Body of pancreas (tissue), 4 donors: ENCODE measurements at regions not wholly inside any gene's neighbourhood (a gene's known extent, or its start where the extent isn't known, plus 50 kb on each side); places are given as distances from the start of the nearest gene placed in this dataset.
"Not testable (repeated sequence)": the region's sequence is repeated elsewhere in the genome, so short reads cannot be mapped to it uniquely, and the experiment has no call there.

ENCODE experiments used
- ATAC-seq: fragments of 150-250 bp; one replicate; pipeline ENCODE4 v1.9.1; 2016
- DNase-seq, 4 donors: peaks; one replicate each; pipeline ENCODE4 v3.0.0-alpha.2; 2019
- H3K27ac ChIP-seq, 4 donors: fragments of 200-600 bp; sonication (generic); 1 replicate in 3 of 4; 2 replicates in 1 of 4; pipeline versions ENCODE4 v1.5.1 to v1.6.1; 2016 to 2019; ENCODE audit warnings: mild to moderate bottlenecking in 1 of 4, mixed read lengths in 1 of 4, moderate library complexity in 1 of 4
- H3K27me3 ChIP-seq, 2 donors: fragments of 200-600 bp; sonication (generic); one replicate each; pipeline ENCODE4 v1.6.0; 2016; ENCODE audit warnings: mild to moderate bottlenecking in 1 of 2
- H3K36me3 ChIP-seq, 2 donors: fragments of 200-600 bp; sonication (generic); replicated peaks in 1 of 2; 2 replicates each; pipeline ENCODE4 v1.5.1; 2016; ENCODE audit warnings: low read depth in 2 of 2; ENCODE audit not compliant: insufficient read depth in 1 of 2
- H3K4me1 ChIP-seq: fragments of 200-600 bp; sonication (generic); one replicate; pipeline ENCODE4 v1.6.0; 2016
- H3K4me3 ChIP-seq, 2 donors: fragments of 200-600 bp; sonication (generic); 1 replicate in 1 of 2; 2 replicates in 1 of 2; pipeline ENCODE4 v1.5.1; 2016 to 2019
- H3K9me3 ChIP-seq, 3 donors: fragments of 200-600 bp; sonication (generic); 1 replicate in 2 of 3; 2 replicates in 1 of 3; pipeline ENCODE4 v1.5.1; 2016
- POLR2A ChIP-seq, 3 donors: fragments of 450-650 bp; IDR thresholded peaks; one replicate each; pipeline ENCODE4 v1.6.1; 2016; ENCODE audit warnings: antibody characterized with exemption in 3 of 3, mild to moderate bottlenecking in 2 of 3
- WGBS, 2 donors: methylation state at CpG; one replicate each; pipeline ENCODE4 v1.1.5; 2017; 5-methylcytosine and 5-hydroxymethylcytosine counted together
- intact Hi-C: fragments of 100-400 bp; cut with DNase I; formaldehyde crosslinking; loops from one replicate; pipeline ENCODE4 v1.15.1; 2023
- TF ChIP-seq, protein P1 (sequence below), 7 experiments: fragments of 450-650 bp in 4 of 7; fragments of 200-600 bp in 3 of 7; sonication (generic) in 3 of 7; IDR thresholded peaks; one replicate each; pipeline ENCODE4 v1.5.1; 2016 to 2019; ENCODE audit warnings: antibody characterized with exemption in 7 of 7

DNA sequence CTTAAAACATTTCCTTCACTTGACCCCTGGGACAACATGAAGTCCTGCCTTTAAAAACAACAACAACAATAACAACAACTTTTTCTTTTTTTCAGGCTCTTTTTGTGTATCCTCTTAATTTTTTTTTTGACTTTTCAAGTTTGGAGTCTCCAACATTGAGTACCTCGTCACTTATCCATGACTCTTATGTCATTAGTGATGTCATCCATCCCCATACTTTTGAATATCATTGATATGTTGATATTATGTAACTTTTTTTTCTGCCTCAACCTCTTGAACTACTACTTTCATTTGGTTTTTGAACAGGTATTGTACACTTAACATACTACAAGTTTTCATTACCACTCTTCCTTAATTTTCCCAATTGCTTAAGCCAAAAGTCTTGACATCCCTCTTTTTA, 143.0 kb upstream of the ATXN7L3B start:
- TF ChIP-seq, protein P1, sequence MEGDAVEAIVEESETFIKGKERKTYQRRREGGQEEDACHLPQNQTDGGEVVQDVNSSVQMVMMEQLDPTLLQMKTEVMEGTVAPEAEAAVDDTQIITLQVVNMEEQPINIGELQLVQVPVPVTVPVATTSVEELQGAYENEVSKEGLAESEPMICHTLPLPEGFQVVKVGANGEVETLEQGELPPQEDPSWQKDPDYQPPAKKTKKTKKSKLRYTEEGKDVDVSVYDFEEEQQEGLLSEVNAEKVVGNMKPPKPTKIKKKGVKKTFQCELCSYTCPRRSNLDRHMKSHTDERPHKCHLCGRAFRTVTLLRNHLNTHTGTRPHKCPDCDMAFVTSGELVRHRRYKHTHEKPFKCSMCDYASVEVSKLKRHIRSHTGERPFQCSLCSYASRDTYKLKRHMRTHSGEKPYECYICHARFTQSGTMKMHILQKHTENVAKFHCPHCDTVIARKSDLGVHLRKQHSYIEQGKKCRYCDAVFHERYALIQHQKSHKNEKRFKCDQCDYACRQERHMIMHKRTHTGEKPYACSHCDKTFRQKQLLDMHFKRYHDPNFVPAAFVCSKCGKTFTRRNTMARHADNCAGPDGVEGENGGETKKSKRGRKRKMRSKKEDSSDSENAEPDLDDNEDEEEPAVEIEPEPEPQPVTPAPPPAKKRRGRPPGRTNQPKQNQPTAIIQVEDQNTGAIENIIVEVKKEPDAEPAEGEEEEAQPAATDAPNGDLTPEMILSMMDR (IDR thresholded peaks at IDR 0.05), result no peak
- TF ChIP-seq POLR2A (IDR thresholded peaks at IDR 0.05), result no peak
- WGBS, 2 donors, result 71 to 76% methylated on average over 1 of the region's 1 CpG
- Histone ChIP-seq H3K9me3 (no peaks in the 10 kb centered on the region), H3K27me3 (no peaks in the 10 kb centered on the region), H3K4me1 (no peaks in the 10 kb centered on the region), H3K27ac (no peak overlapping the region), H3K36me3 (no peaks in the 10 kb centered on the region), H3K4me3 (no peak overlapping the region)
- intact Hi-C loops, result no loop called here
- no peak for DNase-seq
- no peak for ATAC-seq

DNA sequence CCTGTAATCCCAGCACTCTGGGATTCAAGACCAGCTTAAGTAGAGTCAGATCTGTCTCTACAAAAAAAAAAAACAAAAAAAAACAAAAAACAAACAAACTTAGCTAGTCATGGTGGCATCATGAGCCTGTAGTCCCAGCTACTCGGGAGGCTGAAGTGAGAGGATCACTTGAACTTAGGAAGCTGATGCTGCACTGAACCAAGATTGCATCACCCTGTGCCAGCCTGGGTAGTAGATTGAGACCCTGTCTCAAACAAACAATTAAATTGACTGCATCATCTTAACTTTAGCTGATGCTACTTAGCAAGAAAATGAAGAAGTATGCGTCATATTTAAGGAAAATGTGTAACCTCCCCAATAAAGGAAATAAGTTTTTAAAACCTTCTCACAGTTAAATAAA, 136.6 kb upstream of the ATXN7L3B start:
- DNase-seq (no peak), ATAC-seq (no peak)
- H3K27ac ChIP-seq, result no peak overlapping the region
- no peak overlapping the region for H3K4me3 ChIP-seq
- no peaks in the 10 kb centered on the region for H3K4me1 ChIP-seq
- TF ChIP-seq POLR2A (IDR thresholded peaks at IDR 0.05), result no peak
- TF ChIP-seq, protein P1 (IDR thresholded peaks at IDR 0.05), result no peak
- H3K9me3 ChIP-seq, result no peaks in the 10 kb centered on the region
- H3K36me3 ChIP-seq, result no peaks in the 10 kb centered on the region
- intact Hi-C loops, result no loop called here
- 83 to 84% methylated on average over 2 of the region's 2 CpGs for WGBS, 2 donors
- no peaks in the 10 kb centered on the region for H3K27me3 ChIP-seq

DNA sequence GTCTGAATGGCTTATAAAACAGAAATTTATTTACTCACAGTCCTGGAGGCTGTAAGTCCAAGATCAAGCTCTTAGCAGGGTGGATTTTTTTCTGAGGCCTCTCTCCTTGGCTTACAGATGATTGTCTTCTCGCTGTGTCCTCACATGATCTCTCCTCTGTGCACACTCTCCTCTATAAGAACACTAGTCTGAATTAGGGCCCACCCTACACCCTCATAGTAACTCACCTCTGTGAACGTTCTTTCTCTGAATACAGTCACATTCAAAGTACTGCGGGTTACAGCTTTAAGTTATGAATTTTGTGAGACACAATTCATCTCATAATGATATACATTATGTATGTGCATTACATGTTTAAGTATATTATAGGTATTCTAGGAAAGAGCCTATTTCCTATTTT, 135.7 kb upstream of the ATXN7L3B start:
- intact Hi-C loops, result no loop called here
- DNase-seq, result no peak
- no peaks in the 10 kb centered on the region for H3K36me3 ChIP-seq
- WGBS, 2 donors, result 72 to 82% methylated on average over 3 of the region's 3 CpGs
- no peak overlapping the region for H3K4me3 ChIP-seq
- H3K27ac ChIP-seq, result no peak overlapping the region
- H3K27me3 ChIP-seq, result no peaks in the 10 kb centered on the region
- no peak for ATAC-seq
- no peaks in the 10 kb centered on the region for H3K4me1 ChIP-seq
- TF ChIP-seq, protein P1 (IDR thresholded peaks at IDR 0.05), result no peak
- TF ChIP-seq POLR2A (IDR thresholded peaks at IDR 0.05), result no peak
- H3K9me3 ChIP-seq, result no peaks in the 10 kb centered on the region

DNA sequence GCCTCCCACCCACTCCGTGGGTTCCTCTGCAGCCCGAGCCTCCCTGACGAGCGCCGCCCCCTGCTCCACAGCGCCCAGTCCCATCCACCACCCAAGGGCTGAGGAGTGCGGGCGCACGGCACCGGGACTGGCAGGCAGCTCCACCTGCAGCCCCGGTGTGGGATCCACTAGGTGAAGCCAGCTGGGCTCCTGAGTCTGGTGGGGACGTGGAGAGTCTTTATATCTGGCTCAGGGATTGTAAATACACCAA, 134.5 kb upstream of the ATXN7L3B start:
- H3K4me1 ChIP-seq, intact Hi-C loops, H3K4me3 ChIP-seq, H3K27me3 ChIP-seq, DNase-seq, H3K36me3 ChIP-seq, ATAC-seq, H3K9me3 ChIP-seq, H3K27ac ChIP-seq: not testable (repeated sequence)
- WGBS, 2 donors, result 96% methylated on average over 9 of the region's 12 CpGs; no CpG with 5 or more reads in 1 of the 2 donors

DNA sequence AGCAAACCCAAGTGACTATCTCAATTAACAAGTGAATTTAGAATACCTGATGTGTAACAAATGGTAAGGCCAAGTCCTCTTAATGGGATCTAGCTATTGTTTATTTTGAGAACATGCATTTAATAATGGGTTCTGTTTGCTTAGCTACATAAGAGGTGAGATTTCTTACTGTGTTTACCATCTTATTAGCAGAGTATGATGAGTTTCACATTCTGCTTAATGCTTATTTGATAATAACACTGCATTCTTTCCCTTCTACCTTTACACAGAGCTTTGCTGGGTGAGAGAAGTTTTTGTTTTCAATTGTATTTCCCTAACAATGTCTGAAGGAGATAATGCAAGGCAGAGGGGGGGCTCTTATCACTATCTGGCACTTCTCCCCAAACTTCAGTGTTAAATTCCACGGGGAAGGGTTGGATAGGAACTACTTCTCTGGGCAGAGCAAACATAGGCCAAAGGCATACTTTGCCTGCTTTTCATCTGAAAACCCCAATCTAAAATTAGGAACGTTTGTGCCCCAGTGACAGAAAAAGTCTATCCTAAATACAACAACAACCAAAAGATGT, 129.0 kb upstream of the ATXN7L3B start:
- intact Hi-C loops, result no loop called here
- TF ChIP-seq POLR2A (IDR thresholded peaks at IDR 0.05), result no peak
- TF ChIP-seq, protein P1 (IDR thresholded peaks at IDR 0.05), result no peak

More for the DNA sequence above, 129.0 kb upstream of the ATXN7L3B start:
- no peak overlapping the region for H3K27ac ChIP-seq
- H3K27me3 ChIP-seq, result no peaks in the 10 kb centered on the region
- DNase-seq (no peak), ATAC-seq (no peak)
- no peaks in the 10 kb centered on the region for H3K4me1 ChIP-seq
- H3K9me3 ChIP-seq, result no peaks in the 10 kb centered on the region
- 18 to 32% methylated on average over 2 of the region's 2 CpGs for WGBS, 2 donors
- no peaks in the 10 kb centered on the region for H3K36me3 ChIP-seq
- no peak overlapping the region for H3K4me3 ChIP-seq
